H9 (cell line): ENCODE measurements at regions not wholly inside any gene's neighbourhood (a gene's known extent, or its start where the extent isn't known, plus 50 kb on each side); places are given as distances from the start of the nearest gene placed in this dataset.
"Not testable (repeated sequence)": the region's sequence is repeated elsewhere in the genome, so short reads cannot be mapped to it uniquely, and the experiment has no call there.

Experiments used
- DNase-seq: peaks from one replicate; pipeline ENCODE4 v3.0.0-alpha.2; 2017
- H2AFZ ChIP-seq: one replicate; pipeline ENCODE4 v1.6.1; 2013; ENCODE audit warnings: mild to moderate bottlenecking, low read length, control low read depth, moderate library complexity
- H2AK5ac ChIP-seq: 2 replicates; pipeline ENCODE4 v1.6.1; 2013; ENCODE audit warnings: low read length, control low read depth, mixed read lengths; ENCODE audit not compliant: insufficient read length
- H2BK120ac ChIP-seq: one replicate; pipeline ENCODE4 v1.6.1; 2013; ENCODE audit warnings: low read depth, mild to moderate bottlenecking, low read length, control low read depth, inconsistent platforms; ENCODE audit not compliant: poor library complexity, severe bottlenecking
- H2BK12ac ChIP-seq: 2 replicates; pipeline ENCODE4 v1.6.1; 2013; ENCODE audit warnings: low read length, control low read depth, mixed read lengths, low read depth; ENCODE audit not compliant: insufficient read length
- H2BK15ac ChIP-seq: 2 replicates; pipeline ENCODE4 v1.6.1; 2013; ENCODE audit warnings: low read depth, low read length, control low read depth
- H2BK20ac ChIP-seq: one replicate; pipeline ENCODE4 v1.6.1; 2013; ENCODE audit warnings: low read depth, mild to moderate bottlenecking, low read length, control low read depth, inconsistent platforms; ENCODE audit not compliant: poor library complexity, severe bottlenecking
- H2BK5ac ChIP-seq: 2 replicates; pipeline ENCODE4 v1.6.1; 2013; ENCODE audit warnings: low read length, control low read depth, mixed read lengths; ENCODE audit not compliant: insufficient read length
- H3K14ac ChIP-seq: 2 replicates; pipeline ENCODE4 v1.6.1; 2013; ENCODE audit warnings: low read length, control low read depth; ENCODE audit not compliant: insufficient read depth
- H3K18ac ChIP-seq: 2 replicates; pipeline ENCODE4 v1.6.1; 2013; ENCODE audit warnings: low read depth, mild to moderate bottlenecking, mixed read lengths, low read length, control low read depth; ENCODE audit not compliant: insufficient read length
- H3K23ac ChIP-seq: 2 replicates; pipeline ENCODE4 v1.6.1; 2013; ENCODE audit warnings: low read length, control low read depth, mixed read lengths, low read depth; ENCODE audit not compliant: insufficient read length
- H3K23me2 ChIP-seq: 2 replicates; pipeline ENCODE4 v1.6.1; 2013; ENCODE audit warnings: low read depth, mild to moderate bottlenecking, mixed read lengths, low read length, control low read depth; ENCODE audit not compliant: insufficient read length, poor library complexity, severe bottlenecking
- H3K27ac ChIP-seq: 2 replicates; pipeline ENCODE4 v1.5.1; 2013; ENCODE audit warnings: low read length, control low read depth, mixed read lengths, low read depth; ENCODE audit not compliant: insufficient read length
- H3K27me3 ChIP-seq: 2 replicates; pipeline ENCODE4 v1.6.1; 2013; ENCODE audit warnings: low read length, control low read depth, inconsistent platforms; ENCODE audit not compliant: insufficient read depth
- H3K4ac ChIP-seq: 2 replicates; pipeline ENCODE4 v1.6.1; 2013; ENCODE audit warnings: low read depth, mild to moderate bottlenecking, control low read depth, inconsistent platforms, low read length, moderate library complexity
- H3K4me1 ChIP-seq: 2 replicates; pipeline ENCODE4 v1.6.1; 2013; ENCODE audit warnings: low read length, control low read depth, inconsistent platforms; ENCODE audit not compliant: insufficient read depth
- H3K4me2 ChIP-seq: 2 replicates; pipeline ENCODE4 v1.6.1; 2013; ENCODE audit warnings: low read length, control low read depth, mixed read lengths; ENCODE audit not compliant: insufficient read length, insufficient read depth
- H3K56ac ChIP-seq: 2 replicates; pipeline ENCODE4 v1.6.1; 2013; ENCODE audit warnings: low read depth, mild to moderate bottlenecking, mixed read lengths, low read length, control low read depth; ENCODE audit not compliant: insufficient read length
- H3K79me1 ChIP-seq: 2 replicates; pipeline ENCODE4 v1.6.1; 2013; ENCODE audit warnings: low read depth, mild to moderate bottlenecking, moderate library complexity, low read length, control low read depth, inconsistent platforms; ENCODE audit not compliant: insufficient read depth, poor library complexity, severe bottlenecking
- H3K79me2 ChIP-seq: 2 replicates; pipeline ENCODE4 v1.6.1; 2013; ENCODE audit warnings: low read length, control low read depth, inconsistent platforms; ENCODE audit not compliant: insufficient read depth
- H3K9ac ChIP-seq: 2 replicates; pipeline ENCODE4 v1.6.1; 2013; ENCODE audit warnings: low read length, control low read depth, mixed read lengths; ENCODE audit not compliant: insufficient read length; ENCODE audit errors: extremely low read depth
- H3K9me3 ChIP-seq: one replicate; pipeline ENCODE4 v1.6.1; 2013; ENCODE audit warnings: low read depth, low read length, inconsistent platforms; ENCODE audit not compliant: control insufficient read depth
- H3T11ph ChIP-seq: one replicate; pipeline ENCODE4 v1.6.1; 2013; ENCODE audit warnings: mild to moderate bottlenecking, low read length, control low read depth, inconsistent platforms
- H4K20me1 ChIP-seq: one replicate; pipeline ENCODE4 v1.6.1; 2013; ENCODE audit not compliant: control insufficient read depth, insufficient read length, insufficient read depth
- H4K5ac ChIP-seq: 2 replicates; pipeline ENCODE4 v1.6.1; 2013; ENCODE audit warnings: low read depth, mild to moderate bottlenecking, mixed read lengths, low read length, control low read depth; ENCODE audit not compliant: insufficient read length
- H4K8ac ChIP-seq: replicated peaks from 2 replicates; pipeline ENCODE4 v1.6.1; 2013; ENCODE audit warnings: low read length, control low read depth, mixed read lengths, low read depth; ENCODE audit not compliant: insufficient read length
- H4K91ac ChIP-seq: 2 replicates; pipeline ENCODE4 v1.6.1; 2013; ENCODE audit warnings: low read depth, mild to moderate bottlenecking, moderate library complexity, mixed read lengths, low read length, control low read depth; ENCODE audit not compliant: insufficient read length
- H3K27ac Mint-ChIP-seq, 3 experiments: 2 replicates in 2 of 3; 3 replicates in 1 of 3; pipeline ENCODE4 v1.8.0; 2020 to 2021; ENCODE audit warnings: mixed read lengths in 3 of 3, mild to moderate bottlenecking in 1 of 3, moderate library complexity in 1 of 3
- H3K27me3 Mint-ChIP-seq: 2 replicates; pipeline ENCODE4 v1.8.0; 2021; ENCODE audit warnings: low read depth, mild to moderate bottlenecking, moderate library complexity, mixed read lengths
- H3K36me3 Mint-ChIP-seq, 3 experiments: 2 replicates in 2 of 3; 3 replicates in 1 of 3; pipeline ENCODE4 v1.8.0; 2020 to 2021; ENCODE audit warnings: low read depth in 3 of 3, mixed read lengths in 3 of 3; ENCODE audit not compliant: insufficient read depth in 1 of 3
- H3K4me1 Mint-ChIP-seq, 2 experiments: 2 replicates each; pipeline ENCODE4 v1.8.0; 2020; ENCODE audit warnings: mixed read lengths in 2 of 2
- H3K4me3 Mint-ChIP-seq, 2 experiments: 2 replicates in 1 of 2; 3 replicates in 1 of 2; pipeline ENCODE4 v1.8.0; 2020 to 2021; ENCODE audit warnings: mild to moderate bottlenecking in 2 of 2, mixed read lengths in 2 of 2, moderate library complexity in 1 of 2
- H3K9me3 Mint-ChIP-seq, 2 experiments: 2 replicates in 1 of 2; 3 replicates in 1 of 2; pipeline ENCODE4 v1.8.0; 2020; ENCODE audit warnings: mild to moderate bottlenecking in 2 of 2, mixed read lengths in 2 of 2, moderate library complexity in 1 of 2
- CTCF ChIP-seq: fragments of 200-600 bp; sonication (generic); conservative IDR thresholded peaks from 3 replicates; pipeline ENCODE4 v1.8.0; 2021; ENCODE audit warnings: antibody characterized with exemption, mild to moderate bottlenecking
- WGBS: extraction: QIAGEN DNeasy Blood & Tissue Kit; methylation state at CpG from one replicate; pipeline ENCODE4 v1.1.7; 2013; ENCODE audit warnings: missing lambda C conversion rate, low lambda C conversion rate, mixed read lengths; ENCODE audit not compliant: insufficient read length; ENCODE audit errors: extremely low coverage; 5-methylcytosine and 5-hydroxymethylcytosine counted together

- Histone ChIP-seq H2AK5ac (no peak overlapping the region), H3K23me2 (no peaks in the 10 kb centered on the region), H2BK120ac (no peak overlapping the region), H2BK5ac (no peak overlapping the region), H3K27me3 (no peaks in the 10 kb centered on the region), H3K4ac (no peak overlapping the region), H3K4me2 (no peak overlapping the region), H3K9ac (no peak overlapping the region), H4K20me1 (no peaks in the 10 kb centered on the region), H4K5ac (no peak overlapping the region), H3T11ph (no peak overlapping the region), H3K14ac (no peak overlapping the region), H2AFZ (no peak overlapping the region), H3K56ac (no peak overlapping the region), H2BK15ac (no peak overlapping the region), H3K79me2 (no peaks in the 10 kb centered on the region), H2BK20ac (no peak overlapping the region), H3K79me1 (no peaks in the 10 kb centered on the region), H4K8ac (no peak overlapping the region), H3K4me1 (no peaks in the 10 kb centered on the region), H4K91ac (no peak overlapping the region), H2BK12ac (no peak overlapping the region), H3K18ac (no peak overlapping the region), H3K23ac (no peak overlapping the region), H3K27ac (no peak overlapping the region), H3K9me3 (no peaks in the 10 kb centered on the region)
- peaks cover 0 to 3% of the 10 kb centered on the region in 2 experiments; a peak in 2 of 5 replicates for H3K9me3 Mint-ChIP-seq
- H3K36me3 Mint-ChIP-seq = no peaks in the 10 kb centered on the region
- H3K27me3 Mint-ChIP-seq = peaks cover 2% of the 10 kb centered on the region; the same call in 1 of the 2 replicates
- no CpG with 5 or more reads among the region's 6 CpGs for WGBS
- no peak overlapping the region for H3K27ac Mint-ChIP-seq
- no peak overlapping the region for H3K4me3 Mint-ChIP-seq
- no peaks in the 10 kb centered on the region for H3K4me1 Mint-ChIP-seq
- DNase-seq = no peak
- TF ChIP-seq CTCF = no peak
Measured at GRCh38 chr10:8677642-8678041, 623.2 kb downstream of the GATA3 start.

GRCh38 chr10:8684916-8685315 lies 630.4 kb downstream of the GATA3 start:
- not testable (repeated sequence) for H4K91ac ChIP-seq, H3K9me3 ChIP-seq, H3K79me1 ChIP-seq, H2BK20ac ChIP-seq, H3K27me3 ChIP-seq, DNase-seq, H2AK5ac ChIP-seq, H3K14ac ChIP-seq, H3T11ph ChIP-seq, H4K8ac ChIP-seq, H4K5ac ChIP-seq, H2BK15ac ChIP-seq, H2AFZ ChIP-seq, H3K27me3 Mint-ChIP-seq, H2BK12ac ChIP-seq, H3K27ac ChIP-seq, H3K23me2 ChIP-seq, H3K4me1 ChIP-seq, H2BK120ac ChIP-seq, H3K9me3 Mint-ChIP-seq, H3K36me3 Mint-ChIP-seq, H3K27ac Mint-ChIP-seq, H3K4me1 Mint-ChIP-seq, H3K79me2 ChIP-seq, H3K23ac ChIP-seq, H3K56ac ChIP-seq, H2BK5ac ChIP-seq, H3K4ac ChIP-seq, H3K9ac ChIP-seq, H3K18ac ChIP-seq, H3K4me2 ChIP-seq, H3K4me3 Mint-ChIP-seq, H4K20me1 ChIP-seq
- no CpG with 5 or more reads among the region's 3 CpGs for WGBS
